C4-2B (cell line): ENCODE measurements at regions not wholly inside any gene's neighbourhood (a gene's known extent, or its start where the extent isn't known, plus 50 kb on each side); places are given as distances from the start of the nearest gene placed in this dataset.

Experiments
- H3K27ac ChIP-seq: fragments of 450-650 bp; 2 replicates; pipeline ENCODE4 v1.5.1; 2017
- CTCF ChIP-seq: fragments of 450-650 bp; conservative IDR thresholded peaks from 2 replicates; pipeline ENCODE4 v1.5.1; 2017; ENCODE audit warnings: mild to moderate bottlenecking
- ZFX ChIP-seq: fragments of 450-650 bp; IDR thresholded peaks from 2 replicates; pipeline ENCODE4 v1.6.1; 2017

GRCh38 chr5:136701191-136701590, 335.8 kb upstream of the TRPC7 start:
- H3K27ac ChIP-seq = no peak overlapping the region
- TF ChIP-seq ZFX (no peak), CTCF (no peak)

- no peak overlapping the region for H3K27ac ChIP-seq
- TF ChIP-seq CTCF (no peak), ZFX (no peak)
Measured at GRCh38 chr5:136699651-136700050, 334.3 kb upstream of the TRPC7 start.

DNA sequence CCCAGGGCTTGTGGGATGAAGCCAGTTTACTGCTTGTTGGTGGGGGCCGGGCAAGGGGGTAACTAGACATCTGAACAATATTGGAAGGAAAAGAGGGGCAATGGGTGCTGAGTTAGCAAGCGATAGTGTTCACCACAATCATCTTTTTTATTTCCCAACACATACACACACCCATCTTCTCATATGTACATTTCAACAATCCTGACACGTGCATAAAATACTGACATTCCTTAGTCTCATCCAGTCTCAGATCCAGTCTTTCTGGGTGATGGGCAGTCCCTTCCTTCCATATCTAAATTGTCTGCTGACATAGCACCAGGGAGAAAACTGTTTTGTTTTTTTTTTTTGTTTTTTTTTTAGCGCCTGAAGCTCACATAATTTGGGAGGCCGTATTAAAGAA, 333.6 kb upstream of the TRPC7 start:
- no peak for TF ChIP-seq ZFX
- no peak for TF ChIP-seq CTCF
- H3K27ac ChIP-seq = no peak overlapping the region

GRCh38 chr5:136694258-136694657, 328.9 kb upstream of the TRPC7 start:
- TF ChIP-seq ZFX = no peak
- TF ChIP-seq CTCF = no peak
- H3K27ac ChIP-seq = no peak overlapping the region

DNA sequence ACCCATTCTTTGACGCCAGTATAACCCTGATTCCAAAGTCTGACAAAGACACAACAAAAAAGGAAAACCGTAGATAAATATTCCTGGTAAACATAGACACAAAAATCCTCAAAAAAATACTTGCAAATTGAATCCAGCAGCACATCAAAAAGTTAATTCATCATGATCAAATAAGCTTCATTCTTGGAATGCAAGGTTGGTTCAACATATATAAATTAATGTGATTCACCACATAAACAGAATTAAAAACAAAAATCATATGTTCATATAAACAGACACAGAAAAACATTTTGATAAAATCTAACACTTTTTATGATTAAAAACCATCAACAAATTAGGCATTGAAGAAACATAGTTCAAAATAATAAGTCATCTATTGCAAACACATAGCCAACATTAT, 324.2 kb upstream of the TRPC7 start:
- H3K27ac ChIP-seq = no peak overlapping the region
- TF ChIP-seq ZFX (no peak), CTCF (no peak)

DNA sequence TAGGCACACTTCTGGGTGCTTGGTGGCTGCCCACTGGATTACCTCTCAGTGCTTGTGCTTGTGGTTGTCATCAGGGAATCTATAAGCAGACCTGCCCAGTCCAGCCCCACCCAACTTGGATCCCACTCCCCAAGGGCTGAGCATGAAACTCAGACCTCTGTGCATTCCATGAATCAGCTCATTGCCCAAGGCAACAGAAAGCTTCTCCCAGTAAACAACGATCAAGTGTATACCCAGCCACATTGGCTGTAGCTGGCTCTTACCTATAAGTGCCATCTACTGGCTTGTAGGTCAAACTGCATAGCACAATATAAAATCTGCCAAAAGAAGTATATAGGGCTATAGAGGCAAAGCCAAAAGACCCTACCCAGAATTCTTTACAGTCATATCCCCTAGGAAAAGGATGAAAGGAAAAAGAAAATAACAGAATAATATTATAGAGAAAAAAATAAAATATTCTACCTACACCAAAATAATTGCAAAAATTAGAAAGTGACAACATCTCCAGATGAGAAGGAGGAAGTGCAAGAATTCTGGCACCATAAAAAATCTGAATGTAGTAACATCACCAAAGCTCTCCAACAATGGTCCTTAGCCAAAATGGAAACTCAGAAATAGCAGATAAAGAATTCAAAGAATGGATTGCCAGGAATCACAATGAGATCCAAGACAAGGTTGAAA, 321.0 kb upstream of the TRPC7 start:
- TF ChIP-seq CTCF (peak; percentile 72), ZFX (no peak)

DNA sequence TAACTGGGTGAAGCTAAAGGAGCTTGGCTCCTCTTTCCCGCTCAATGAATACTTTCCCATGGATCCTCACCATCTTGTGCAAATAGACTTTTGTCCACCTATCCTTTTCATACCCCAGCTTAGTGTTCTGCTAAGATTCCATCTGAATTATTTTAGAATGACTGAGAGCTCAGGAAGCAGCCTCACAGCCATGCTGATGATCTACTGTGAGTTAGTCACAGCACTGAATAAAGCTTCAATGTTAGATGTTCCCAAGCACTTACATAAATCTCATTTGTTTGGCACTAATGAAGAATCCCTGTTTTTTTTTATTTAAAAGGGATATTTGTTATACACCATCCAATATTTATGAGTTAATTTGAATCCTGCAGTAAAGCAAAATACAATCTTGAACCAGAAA, 317.6 kb upstream of the TRPC7 start:
- TF ChIP-seq CTCF (no peak), ZFX (no peak)
- H3K27ac ChIP-seq = no peak overlapping the region

More for the DNA sequence above, 321.0 kb upstream of the TRPC7 start:
- no peak overlapping the region for H3K27ac ChIP-seq
